ENCODE measurements at regions not wholly inside any gene's neighbourhood (a gene's known extent, or its start where the extent isn't known, plus 50 kb on each side); places are given as distances from the start of the nearest gene placed in this dataset.

- TF ChIP-seq CTCF (IDR thresholded peaks at IDR 0.05) (no peak), POLR2A (IDR thresholded peaks at IDR 0.05) (no peak), EP300 (IDR thresholded peaks at IDR 0.05) (no peak)
Measured at GRCh38 chr20:40120827-40121226, 568.2 kb downstream of the MAFB start.

Data from ovary (tissue), 3 donors.